ENCODE measurements at regions not wholly inside any gene's neighbourhood (a gene's known extent, or its start where the extent isn't known, plus 50 kb on each side); places are given as distances from the start of the nearest gene placed in this dataset.
"Not testable (repeated sequence)": the region's sequence is repeated elsewhere in the genome, so short reads cannot be mapped to it uniquely, and the experiment has no call there.

DNA sequence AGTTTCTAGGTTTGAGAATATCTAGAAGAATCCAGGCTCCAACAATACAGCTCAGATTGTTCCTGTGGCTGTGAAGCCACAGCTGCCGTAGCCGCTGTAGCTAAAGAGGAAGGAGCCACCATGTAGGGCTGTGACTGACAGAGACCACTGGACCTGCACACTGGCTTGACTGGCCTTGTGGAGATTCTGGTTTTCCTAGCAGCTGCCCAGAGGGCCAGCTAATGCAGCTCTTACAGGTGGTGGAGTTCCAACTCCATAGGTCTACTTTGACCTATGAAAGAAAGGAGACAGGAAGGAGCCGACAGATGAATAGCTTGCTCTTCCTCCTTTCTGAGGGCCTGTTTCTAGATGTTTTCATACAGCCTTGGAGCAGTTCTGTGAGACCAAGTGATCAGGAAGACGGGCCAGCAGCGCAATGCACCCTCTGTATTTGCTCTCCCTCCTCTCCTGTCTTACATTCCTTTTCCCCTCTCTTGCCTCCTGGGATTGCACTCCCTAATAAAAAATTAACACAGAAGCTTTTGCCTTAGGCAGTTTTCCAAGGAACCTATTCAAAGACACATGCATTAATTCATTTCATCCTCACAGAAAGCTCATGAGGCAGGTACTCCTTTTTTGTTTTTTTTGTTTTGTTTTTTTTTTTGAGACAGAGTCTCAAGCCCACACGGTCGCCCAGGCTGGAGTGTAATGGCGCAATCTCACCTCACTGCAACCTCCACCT lies 51.8 kb upstream of the MYB start:
- no peak for DNase-seq

DNA sequence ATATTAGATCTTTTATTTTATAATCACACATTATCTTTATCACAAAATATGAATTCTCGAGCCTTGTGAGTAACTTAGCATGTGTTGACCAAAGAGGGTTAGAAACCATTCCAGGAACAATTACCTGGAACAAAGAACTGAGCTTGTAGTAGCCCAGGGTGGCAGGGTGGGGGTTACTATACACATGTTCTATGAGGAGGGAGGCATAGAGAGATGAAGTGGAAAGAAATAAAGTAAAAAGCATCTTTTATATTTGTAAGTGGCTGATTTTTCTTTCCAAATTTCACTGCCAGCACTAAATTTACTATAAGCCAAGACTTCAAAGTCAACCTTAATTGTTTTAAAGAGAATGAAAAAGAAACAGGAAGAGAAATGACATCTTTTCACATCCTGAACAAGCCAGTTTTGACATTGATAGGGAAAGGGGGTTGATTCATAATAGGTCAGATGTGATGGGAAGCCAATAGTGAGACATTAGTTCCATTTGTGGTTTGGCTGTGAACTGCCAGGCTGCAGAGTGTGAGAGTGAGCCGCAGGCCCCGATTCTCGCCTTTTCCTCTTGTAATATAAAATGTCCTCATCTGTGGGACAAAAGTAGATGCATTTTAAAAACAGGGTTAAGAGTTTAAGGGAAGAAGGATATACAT lies 52.7 kb upstream of the MYB start:
- peak; percentile 25 to 64 for DNase-seq

DNA sequence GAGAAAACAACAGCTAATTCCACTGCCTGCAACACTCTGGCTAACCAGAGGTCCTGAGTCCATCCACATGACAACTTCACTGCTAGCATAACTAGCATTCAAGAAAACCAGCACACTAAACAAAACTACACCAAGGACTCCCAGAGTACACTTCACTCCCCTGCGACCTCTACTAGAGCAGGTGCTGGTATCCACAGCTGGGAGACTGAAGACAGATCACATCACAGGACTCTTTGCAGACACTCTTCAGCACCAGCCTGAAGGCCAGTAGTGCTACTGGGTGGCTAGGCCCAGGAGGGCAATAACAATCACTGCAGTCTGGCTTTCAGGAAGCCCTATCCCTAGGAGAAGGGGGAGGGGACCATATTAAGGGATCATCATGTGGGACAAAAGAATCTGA lies 54.4 kb upstream of the MYB start:
- DNase-seq: no peak

DNA sequence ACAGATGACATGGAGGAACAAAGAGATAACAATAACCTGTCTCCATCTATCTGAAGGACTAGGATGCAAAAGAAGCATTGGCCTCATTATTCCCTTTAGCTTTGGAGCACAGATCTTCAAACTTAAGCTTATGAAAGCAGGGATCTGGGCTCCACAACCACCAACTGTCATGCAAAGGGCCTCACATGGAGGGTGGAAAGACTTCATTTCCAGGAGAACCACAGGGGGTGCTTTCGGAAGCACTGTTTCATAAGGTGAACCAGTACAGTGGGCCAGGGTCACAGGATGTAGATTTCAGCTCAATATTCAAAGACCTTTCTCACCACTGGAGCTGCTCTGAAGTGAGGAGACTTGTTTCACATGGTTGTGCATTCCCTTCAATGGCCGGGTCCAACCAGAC lies 55.1 kb upstream of the MYB start:
- no peak for DNase-seq

DNA sequence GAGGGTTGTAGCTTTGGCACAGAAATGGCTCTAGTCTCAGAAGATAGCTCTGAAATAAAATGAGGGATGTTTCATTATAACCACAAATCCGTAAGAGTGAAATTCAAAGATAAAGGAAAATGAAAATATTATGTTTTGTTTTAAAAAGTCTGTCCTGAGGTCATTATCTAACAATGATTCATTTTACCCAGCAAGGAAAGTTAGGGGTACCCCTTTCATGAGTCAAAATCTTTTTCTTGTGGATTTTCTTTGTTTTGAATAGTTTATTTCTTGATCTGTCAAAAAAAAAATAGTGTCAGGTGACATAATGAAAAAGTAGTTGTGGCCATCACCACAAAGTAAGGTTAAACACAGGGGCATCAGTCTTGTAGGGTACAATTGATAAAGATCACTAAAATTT lies 59.7 kb upstream of the MYB start:
- DNase-seq: no peak

DNA sequence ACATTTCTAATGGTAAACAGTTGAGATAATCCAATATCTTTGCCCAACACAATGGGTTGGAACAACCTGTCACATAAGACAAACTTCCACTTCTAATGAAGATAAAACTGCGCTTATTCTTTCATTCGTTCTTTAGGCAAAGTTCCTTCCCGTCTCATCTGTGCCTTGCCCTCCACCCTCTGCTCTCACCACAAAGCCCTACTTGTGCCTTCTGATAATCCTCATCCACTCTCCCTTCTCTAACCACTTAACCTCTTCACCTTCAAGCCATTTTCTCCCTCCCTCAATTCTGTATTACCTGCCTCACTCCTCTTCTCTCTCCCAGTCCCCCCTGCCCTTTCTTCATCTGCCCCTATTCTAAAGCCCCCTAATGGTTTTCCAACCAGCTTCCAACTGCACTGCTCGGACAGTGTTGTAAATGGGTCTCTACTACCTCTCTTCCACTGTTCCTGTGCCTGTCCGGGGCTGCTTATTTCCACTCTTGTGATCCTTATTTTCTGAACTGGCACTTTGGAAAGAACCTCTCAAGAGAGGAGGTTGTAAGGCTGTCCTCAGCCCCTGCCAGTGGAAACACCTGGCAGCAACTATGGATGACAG lies 62.9 kb upstream of the MYB start:
- no peak for DNase-seq

DNA sequence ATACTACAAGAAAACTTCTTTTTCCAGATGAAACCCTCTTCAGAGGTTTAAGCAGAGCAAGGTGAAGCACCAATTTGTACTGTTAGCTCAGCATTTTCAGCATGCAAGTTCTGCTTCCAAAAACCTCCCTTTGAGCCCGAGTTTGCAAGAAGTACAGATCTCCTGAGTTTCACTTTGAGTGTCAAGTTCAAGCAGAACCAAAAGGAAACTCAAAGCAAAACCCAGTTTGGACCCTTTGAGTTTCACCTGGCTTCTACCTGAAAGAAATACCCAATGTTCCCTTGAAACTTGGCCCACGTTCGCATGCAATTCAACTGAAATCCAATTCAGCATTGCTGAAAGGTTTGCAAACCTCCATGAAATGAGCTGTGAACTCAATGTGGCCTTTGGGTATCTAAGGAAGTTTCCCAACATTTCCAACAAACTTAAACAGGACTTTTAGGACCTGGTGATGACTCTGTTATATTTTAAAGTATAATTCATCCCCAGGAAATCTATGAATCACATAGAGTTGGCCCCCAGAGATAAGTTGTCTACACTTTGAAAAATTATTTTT lies 62.9 kb upstream of the HBS1L start:
- no peak for DNase-seq

DNA sequence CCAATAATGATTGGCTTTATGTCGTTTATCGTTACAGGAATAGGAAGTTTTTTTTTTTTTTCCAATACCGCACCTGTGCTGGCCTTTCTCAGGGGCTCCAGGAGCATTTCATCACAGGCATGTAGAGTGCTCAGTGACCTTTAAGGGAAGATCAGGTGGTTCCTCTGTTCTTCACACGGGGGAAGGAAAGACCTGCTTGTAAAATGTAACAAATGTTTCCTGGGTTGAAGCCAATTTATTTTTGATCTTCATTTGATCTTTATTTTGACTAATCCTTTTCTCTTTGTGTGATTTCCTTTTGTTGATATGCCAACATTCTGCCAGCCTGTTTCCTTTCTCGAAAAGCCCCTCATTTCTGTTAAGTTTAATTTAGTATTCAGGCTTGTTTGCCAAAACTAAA lies 61.9 kb upstream of the HBS1L start:
- peak in 1 of 2 experiments; percentile 15 for DNase-seq

DNA sequence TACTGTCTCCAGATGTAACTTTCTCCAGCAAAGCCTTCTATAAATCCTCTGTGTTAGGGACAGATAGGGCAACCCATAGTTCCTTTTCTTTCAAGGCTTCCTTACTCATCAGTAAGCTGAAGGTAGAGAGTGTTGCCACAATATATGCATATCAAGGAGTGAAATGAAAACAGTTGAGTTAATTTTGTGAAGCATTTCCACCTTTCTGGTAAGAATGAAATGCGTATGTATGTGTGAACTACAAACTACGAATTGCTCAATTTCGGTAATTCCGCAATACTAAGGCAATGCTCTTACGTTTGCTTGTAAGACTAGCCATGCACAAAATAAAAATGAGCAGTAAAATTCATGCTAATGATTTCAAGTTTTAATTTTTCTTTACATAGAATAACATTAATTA lies 61.2 kb upstream of the HBS1L start:
- no peak for DNase-seq

DNA sequence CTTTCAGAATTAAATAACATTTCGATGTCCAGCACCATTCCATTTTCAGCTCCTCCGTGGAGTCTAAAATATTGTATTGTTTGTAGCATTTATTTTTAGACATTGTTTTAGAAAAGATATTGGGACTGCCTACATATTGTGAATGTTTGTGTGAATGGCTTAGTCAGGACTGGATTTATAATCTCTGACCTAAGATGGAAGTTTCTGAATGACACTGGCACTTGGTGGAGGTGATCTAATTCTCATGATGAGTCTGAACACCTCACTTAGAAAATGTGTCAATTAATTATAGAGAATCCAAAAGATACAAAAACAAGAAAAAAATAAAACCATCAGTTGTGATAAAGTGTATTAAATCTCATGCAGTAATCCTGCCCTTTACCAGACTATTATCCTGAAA lies 60.8 kb upstream of the HBS1L start:
- DNase-seq: no peak

DNA sequence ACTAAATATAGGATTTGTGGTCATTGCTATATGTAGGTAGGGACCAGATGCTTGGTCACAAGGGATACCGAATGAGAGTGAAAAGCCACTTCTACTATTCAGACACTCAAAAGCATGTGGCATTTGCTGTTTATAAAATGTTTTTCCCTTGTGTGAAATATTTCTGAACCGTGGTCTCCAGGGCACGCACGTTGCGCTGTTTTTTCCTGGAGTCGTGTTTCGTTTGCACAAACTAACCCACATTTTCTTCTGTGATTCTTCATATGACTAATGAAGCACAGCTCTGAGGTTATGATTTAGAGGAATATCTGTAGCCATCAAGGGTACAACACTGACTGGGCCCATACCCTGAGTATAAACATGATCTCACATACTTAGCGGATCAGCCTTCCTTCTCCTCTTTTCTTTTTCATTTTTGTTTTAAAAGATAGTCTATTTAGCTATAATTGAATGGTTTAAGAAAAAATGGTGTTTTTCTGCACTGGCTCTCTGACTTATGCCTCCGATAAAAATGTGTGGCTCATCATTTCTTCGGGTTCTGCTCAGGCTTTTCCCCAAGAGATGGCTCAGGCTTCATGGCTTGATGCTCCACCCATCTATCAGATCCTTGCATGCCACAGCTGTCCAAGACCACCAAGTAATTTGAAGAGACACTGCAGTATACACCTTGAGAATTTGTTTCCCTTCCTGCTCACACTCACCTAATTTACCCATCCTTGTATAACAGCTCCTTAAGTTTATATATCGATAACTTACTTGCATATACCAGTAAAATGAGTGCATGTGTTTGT lies 59.9 kb upstream of the HBS1L start:
- peak; percentile 21 to 40 for DNase-seq

DNA sequence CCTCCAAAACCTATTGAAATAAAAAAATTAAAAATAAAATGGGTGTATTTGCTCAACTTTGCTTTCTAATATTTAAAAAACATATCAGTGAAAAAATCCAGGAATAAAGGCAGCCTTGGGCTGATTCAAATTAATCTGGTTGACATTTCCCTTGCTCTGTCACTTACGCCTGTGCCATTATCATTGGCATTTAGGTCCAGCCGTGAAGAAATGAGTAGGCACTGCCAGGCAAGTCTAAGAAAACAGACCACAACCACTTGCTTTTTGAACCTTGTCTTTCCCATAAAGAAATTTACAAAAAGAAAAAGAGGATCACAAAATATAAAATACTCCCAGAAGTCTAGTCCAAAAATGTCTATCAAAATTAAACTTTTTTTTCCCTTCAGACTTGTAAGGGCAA lies 59.2 kb upstream of the HBS1L start:
- DNase-seq: no peak

DNA sequence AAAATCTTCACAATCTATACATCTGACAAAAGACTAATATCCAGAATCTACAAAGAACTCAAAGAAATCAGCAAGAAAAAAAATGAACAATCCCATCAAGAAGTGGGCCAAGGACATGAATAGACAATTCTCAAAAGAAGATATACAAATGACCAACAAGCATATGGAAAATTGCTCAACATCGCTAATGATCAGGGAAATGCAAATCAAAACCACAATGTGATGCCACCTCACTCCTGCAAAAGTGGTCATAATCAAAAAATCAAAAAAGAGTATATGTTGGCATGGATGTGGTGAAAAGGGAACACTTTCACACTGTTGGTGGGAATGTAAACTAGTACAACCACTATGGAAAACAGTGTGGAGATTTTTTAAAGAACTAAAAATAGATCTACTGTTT lies 58.3 kb upstream of the HBS1L start:
- DNase-seq: not testable (repeated sequence)

DNA sequence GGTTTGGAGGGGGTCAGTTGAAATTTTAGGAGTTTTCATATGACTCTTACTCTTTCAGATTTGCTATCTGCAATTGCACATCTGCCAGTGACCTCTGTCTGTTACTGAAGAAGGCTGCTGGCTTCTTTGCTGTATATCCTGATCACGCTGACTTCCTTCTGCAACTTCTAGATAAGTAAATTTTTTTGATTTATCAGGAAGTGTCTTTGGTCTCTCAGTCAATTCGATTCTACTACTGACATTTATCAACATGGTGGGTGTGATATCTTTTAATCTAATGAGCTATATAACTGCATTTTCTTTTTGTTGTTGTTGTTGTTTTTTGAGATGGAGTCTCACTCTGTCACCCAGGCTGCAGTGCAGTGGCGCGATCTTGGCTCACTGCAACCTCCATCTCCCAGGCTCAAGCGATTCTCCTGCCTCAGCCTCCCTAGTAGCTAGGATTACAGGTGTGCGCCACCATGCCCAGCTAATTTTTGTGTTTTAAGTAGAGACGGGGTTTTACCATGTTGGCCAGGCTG lies 55.7 kb upstream of the HBS1L start:
- not testable (repeated sequence) for DNase-seq

DNA sequence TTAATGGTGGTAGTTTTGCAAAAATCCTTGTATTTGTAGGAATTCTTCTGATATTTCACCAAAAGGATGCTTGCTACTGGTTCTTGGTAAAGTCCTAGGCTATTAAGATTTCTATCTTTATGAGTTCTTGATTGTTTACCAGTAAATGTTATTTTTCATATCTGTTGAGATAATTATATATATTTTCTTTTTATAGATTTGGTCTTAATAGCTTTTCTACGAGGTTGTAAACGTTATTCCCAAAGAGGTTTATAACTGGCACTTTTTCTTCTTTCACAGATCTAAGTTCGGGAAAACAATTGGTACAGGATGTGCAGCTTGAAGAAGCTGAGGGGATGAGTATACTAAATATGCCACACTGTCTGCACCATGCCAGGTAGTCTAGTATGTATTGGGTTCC lies 55.1 kb upstream of the HBS1L start:
- no peak for DNase-seq

DNA sequence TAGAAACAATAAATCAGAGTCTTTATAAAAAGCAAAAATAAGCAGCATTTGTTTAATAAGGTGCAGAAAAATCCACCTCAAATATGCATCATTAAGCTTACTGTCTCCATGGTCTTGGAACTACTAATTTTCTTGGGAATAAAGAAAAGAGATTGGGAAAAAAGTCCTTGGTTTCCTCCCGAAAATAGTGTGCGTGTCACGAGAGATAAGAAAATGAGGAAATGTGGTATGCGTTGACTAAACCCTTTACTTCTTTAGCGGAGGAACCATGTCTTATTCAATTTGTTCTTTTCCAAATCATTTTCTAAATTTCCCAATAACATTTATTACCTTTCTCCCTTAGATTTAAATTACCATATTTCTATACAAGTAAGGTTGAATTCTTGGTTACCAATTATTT lies 54.1 kb upstream of the HBS1L start:
- DNase-seq: no peak

DNA sequence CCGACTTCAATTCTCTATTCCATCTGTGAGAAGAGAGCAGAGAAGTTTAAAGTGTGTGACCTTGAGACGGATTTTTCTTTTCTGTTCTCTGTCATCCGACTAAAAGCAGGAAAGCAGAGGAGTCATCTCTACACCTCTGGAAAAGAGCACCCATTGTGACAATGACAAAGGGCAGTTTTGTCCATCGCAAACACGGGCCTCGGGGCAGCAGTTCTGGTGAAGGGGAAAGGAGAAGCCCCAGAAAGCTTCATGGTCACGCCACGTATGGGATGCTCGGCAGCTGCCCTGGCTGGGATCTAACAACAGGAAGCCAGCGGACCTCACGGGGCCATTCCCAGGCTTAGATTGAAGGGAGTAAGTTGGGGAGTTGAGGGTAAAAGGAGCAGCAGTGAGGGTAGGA lies 52.0 kb upstream of the HBS1L start:
- no peak for DNase-seq

DNA sequence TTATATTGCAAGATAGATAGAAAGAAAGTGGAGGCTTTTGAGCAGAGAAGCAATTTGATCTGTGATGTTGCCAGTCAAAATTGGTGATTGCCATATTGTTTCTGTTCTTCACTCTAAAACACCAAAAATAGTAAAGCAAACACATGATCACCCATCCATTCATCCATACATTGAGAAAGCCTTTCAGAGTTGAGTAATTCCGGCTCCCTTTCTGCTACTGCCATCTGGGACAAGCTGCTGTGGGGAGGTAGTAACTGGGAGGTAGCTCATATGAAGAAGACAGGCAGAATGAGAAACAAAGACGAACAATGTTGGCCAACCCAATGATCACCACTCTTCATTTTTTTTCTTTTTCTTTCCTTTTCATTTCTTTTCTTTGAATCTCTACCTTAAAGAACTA lies 51.1 kb upstream of the HBS1L start:
- DNase-seq: no peak

DNA sequence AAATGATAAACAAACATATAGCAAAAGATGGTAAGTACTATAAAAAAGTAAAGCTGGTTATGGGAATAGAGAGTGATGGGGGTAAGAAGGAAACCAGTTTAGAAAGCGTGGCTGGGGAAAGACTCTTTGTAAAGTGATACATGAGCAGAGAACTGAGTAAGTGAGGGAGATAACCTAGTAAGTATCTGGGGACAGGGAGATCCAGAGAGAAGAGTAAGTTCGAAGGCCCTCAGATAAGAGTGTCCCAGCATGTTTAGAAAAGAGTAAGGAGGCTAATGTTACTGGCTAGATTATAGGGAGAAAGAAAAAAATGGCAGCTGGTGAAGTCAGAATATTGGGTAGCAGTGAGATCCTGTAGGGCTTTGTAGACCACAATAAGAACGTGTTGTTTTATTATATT lies 50.7 kb upstream of the HBS1L start:
- DNase-seq: no peak

Measured in stimulated activated CD4-positive, alpha-beta T cell treated with anti-CD3 and anti-CD28 coated beads, Interleukin-4, amount 100 ng/mL, for 4 hours (primary cell).